SK-N-DZ (cell line): ENCODE measurements at regions not wholly inside any gene's neighbourhood (a gene's known extent, or its start where the extent isn't known, plus 50 kb on each side); places are given as distances from the start of the nearest gene placed in this dataset.

ENCODE experiments used
- DNase-seq: peaks from one replicate; pipeline ENCODE4 v3.0.0-alpha.2; 2015; ENCODE audit warnings: low spot score

DNA sequence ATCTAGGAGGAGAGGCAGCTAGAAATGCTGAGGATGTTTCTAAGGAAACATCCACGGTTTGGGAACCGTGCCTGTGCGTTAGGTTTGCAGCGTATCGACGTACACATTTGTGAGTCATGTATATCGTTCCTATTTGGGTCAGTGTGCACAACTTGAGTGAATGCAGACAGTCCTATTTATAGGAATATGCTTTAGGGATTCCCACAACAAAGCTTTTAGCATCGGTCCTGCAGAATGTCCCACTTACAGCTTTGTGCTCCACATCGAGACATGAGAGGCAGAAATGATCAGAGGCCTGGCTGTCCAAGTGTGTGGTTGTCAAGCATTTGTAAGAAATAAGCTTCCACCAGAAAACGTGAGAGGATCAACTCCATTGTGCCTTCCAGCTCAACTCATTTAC, 1282.7 kb upstream of the WWC1 start:
- no peak for DNase-seq

DNA sequence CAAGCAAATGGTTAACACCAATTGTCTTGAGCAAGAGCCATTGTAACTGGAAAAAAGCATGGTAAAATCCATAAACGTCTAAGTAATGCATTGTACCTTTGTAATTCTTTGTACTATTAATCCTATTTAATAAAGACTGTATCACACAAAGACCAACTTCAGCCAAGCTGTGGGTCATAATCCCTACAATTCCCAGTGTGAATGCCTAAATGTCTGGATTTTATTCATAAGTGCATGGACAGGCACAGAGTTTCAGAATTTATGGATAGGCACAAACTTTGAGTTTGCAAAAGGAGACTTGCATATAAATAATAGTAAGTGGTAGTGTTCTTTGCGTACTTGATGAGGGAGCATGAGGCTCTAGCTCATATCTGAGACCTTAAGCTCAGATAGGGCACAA, 1280.2 kb upstream of the WWC1 start:
- DNase-seq: no peak

DNA sequence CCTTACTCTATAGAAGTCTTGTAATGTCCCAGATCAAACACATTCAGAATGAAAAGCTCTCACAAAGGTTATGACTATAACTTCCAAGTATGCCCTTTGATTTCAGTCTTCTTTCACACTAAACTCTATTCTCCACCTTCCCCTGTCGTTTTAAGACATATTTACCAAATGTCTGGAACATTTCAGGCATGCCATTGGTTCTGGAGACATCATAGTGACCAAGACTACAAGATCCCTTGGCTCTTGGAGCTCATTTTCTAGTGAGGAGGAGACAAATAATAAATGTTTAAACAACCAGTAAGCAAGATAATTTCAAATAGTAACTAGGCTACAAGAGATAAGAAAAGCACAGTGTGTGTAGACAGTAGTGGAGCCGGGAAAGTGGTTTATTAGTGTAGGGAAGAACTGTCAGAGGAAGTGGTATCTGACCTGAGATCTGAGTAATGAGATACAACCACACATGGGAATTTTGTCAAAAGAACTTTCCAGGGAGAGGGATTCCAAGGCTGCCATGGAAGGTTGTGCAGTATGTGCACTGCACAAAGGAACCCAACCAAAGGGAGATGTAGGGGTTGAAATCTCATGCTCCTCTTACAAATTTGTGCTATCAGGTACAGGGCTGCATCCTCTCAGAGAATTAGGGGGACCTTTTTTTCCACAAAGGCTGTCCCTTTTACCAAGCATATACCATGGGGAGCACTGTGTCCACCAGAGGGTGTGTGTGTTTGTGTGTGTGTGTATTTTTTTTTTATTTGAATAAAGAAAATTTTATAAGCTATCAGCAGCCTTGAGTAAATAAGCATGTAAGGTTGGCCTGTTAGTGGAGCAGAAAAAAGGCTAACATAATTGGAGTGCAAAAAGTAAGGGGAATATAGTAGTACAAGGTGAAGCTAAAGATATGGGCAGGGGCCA, 1279.1 kb upstream of the WWC1 start:
- DNase-seq: no peak

DNA sequence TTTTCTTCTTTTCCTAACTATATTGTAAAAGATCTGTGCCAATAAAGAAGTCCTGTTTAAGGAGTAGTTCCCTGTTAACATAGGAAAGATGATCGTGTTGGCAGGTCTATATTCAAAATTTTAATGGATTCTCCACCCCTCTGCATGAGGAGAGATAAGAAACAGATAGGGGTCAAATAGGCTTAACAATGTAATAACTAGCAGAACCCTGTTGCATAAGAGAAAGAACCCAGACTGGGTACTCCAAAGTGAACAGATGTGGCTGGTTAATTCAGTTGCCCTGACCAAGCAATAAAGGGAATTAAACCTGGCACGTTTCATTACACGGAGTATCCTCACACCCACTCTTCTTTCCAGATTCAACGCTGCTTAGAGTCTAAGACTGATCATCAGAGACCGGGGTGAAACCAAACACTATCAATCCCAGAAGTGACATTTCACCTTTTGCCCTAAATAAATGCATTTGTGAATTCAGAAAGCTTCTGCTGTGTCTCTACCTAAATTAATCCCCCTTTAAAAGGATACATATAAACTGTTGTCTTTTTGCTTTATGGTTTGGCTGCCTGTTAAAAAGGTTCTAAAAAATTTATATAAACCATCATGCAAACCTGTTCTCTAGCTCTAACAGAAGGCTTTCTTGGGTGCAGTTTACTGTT, 1276.9 kb upstream of the WWC1 start:
- peak; percentile 50 for DNase-seq

DNA sequence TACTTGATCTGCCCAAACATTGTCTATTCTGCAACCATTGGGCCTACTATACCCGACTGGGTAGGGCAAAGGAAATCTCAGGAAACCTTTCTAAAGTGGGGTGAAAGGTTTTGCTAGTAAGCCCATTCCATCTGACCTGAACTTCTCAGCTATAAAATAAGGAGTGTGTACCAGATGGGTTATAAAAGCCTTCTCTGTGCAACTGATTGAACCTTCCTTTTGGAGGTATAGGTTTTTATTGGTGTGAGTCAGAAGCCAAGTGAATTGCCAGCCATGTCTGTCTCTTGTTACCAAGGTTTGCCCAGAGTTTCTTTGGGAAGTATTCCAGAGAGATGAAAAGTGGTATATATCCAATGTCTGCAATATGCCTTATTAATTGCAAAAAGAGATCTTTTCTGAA, 1271.0 kb upstream of the WWC1 start:
- DNase-seq: no peak

DNA sequence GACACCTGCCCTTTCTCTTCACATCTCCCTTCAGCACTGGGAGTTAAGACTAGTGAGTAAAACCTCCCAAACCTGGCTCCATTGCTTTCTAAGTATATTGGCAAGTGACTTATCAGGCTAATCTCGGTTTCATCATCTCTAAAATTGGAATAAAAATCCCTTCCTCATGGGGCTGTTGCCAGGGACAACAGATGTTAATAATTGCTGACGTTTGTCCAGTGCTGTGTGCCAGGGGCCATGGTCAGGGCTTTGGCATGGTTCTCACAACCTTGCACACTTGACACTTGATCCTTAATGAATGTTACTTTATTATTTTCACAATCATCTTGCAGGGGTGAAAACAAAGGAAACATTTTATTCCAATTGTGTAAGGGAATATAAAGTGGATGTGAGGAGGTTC, 1262.0 kb upstream of the WWC1 start:
- no peak for DNase-seq

DNA sequence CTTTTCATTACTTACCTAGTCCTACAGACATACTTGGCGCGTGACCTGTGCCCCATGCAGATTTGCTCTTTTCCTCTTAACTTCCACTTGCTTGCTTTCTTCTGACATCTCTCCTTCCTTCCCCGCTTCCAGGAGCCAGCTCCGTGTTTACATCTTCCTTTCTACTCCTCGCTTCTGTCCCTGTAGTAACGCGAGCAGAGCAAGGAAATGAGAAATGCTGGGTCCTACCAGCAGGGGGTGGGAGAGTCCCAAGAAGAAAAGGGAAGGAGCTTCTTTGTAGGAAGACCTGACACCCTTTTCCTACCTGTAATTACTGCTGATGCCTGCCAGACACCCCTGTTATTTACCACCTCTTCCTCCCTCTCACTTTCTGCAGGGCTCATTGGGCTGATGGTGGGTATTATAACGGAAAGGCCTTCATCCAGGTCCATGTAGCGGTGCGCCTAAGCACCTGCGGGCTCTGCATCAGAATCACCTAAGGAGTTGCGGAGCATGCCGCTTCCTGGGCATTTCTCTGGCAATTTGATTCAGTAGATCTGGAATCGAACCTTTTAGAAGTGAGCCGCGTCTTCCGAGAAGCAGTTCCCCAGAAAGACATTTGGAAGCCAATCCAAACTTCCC, 1260.8 kb upstream of the WWC1 start:
- DNase-seq: peak; percentile 42

DNA sequence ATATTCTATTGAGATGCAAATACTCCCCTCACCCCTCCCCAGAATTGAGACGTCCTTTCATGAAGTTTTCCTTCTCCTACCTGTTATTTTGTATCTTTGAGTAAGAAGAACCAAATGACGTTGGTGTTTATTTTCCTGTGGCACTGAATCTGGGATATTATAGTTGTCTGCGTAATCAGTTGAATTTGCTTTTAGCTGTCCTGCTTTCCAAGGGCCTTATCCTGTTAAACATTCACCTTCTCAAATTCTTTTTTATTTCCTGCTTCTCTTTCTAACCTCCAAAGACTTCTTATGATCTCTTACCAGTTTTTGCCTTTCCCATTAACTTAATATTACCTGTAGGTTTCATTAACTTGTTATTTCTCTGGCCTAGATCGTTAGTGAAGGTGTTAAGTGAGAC, 1254.9 kb upstream of the WWC1 start:
- DNase-seq: no peak

DNA sequence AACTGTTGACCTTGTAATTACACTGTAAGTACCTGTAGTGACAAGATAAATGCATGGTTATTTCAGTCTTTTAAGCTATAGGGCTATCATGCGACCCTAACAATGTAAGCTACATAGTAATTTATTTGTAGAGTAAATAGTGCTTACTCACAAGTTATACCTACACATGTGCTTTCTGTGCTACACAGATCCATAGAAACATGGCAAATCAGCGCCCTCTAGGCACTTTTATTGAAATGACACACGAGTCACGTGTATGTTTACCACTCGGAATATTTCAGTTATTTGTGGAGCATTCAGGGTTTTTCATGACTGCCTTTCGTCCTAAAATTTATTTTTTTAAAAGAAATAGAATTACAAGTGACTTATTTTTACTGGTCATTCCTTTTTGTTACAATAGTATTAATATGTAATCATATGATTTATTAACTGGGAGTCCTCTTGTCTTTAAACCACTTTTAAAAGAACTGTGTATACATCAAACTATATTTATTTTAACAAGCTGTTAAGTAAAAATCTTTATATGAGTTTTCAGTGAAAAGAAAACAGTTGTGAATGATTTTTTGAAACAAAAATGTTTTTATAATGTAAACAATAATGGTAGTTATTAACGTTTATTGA, 1242.3 kb upstream of the WWC1 start:
- peak; percentile 60 for DNase-seq

DNA sequence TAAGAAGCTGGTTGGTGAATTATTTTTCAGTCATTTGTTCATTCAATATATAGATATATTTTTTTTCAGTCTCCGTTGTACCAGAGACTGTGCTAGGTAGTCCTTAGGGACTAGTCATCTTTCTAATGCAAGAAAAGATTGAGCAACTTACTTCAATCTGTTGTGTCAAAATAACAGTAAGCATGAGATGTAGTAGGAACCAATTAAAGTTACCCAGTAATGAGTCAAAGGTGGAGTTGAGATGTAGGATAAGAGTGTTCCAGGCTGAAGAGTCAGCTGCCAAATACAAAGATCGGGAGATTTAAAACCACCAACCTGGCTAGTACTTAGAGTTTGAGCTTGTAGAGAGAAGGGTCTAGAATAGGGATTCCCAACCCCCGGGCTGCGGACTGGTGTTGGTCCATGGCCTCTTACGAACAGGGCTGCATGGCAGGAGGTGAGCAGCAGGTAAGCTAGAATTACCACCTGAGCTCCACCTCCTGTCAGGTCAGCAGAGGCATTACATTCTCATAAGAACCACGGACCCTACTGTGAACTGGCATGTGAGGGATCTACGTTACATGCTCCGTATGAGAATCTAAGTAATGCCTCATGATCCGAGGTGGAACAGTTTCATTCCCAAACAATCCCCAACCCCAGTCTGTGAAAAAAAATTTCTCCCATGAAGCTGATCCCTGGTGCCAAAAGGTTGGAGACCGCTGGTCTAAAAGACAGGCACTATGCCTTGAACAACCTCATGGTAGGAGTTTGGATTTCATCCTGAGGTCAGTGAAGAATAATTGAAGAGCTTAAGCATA, 1241.5 kb upstream of the WWC1 start:
- no peak for DNase-seq

DNA sequence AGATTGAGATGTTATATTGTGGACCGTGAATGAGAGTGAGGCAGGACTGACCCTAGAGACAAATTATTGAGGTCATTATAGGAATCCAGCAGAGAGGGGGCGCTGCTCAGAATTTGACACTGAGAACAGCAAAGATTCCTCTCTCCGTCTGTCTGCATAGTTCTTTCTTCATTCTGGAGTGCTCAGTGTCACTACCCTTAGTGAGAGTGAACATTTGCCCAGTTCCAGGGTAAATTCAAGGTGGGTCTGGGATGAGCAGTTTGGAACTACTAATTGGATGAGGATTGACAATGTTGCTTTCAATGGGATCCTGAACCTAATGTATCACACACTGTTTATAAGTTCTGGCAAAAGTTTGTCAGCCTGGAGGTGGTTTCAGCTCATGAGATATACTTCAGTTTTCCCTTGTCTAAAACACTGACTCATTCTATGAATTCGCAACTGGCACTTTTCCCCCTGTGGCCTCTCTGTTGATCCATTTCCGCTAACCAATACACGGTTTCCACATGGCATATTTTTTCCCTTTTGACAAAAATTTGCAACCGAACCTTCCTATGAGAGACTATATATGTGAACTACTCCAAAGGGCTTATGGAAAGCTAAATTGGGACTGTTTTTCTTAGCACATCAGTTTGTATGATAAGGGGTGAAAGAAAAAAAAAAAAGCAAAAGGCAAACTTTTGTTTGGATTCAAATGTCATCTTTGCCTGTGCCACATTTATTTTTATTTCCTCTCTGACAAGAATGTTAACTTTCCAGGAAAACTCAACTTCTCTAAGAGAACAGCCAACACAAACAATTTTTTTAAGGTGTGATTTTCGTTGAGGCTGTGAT, 1240.7 kb upstream of the WWC1 start:
- DNase-seq: no peak

- DNase-seq: no peak
Observed at GRCh38 chr5:167051402-167051768, 1240.1 kb upstream of the WWC1 start.

DNA sequence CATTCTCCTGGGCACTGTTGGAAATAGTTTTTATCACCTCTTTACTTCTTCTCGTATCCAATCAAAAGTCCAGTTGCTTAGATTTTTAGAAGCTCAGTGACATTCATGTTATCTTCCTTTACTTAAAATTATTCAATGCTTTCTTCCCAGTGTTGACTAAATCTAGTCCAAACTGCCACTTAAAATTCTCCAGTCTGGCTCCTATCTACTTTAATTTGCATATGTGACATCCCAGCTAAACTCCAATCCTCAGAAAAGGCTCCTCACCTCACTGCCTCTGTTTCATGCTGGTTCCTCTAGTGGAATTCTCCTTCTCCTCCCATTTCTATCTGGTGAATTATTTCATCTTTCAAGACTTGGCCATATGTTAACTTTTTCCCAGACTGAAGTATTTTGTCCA, 1238.7 kb upstream of the WWC1 start:
- no peak for DNase-seq

GRCh38 chr5:167057665-167058064, 1233.8 kb upstream of the WWC1 start:
- DNase-seq: no peak

DNA sequence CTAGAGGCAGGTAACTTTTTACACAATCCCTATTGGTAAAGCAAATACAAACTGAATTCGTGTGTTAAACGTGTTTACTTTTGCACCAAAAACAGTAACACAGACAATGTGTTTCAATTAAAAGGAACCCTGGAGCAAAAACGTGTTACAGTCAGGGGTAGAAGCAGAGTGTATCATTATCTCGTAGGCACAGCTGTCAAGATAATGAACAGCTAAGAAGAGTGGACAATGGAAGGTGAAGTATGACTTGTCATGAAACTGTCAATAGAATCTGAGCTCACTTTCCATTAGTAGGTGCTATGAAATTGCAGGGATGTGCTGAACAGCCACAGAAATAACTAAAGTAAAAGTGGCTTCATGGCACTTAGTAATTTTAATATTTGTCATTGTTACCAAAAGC, 1229.8 kb upstream of the WWC1 start:
- no peak for DNase-seq

GRCh38 chr5:167063116-167063515, 1228.3 kb upstream of the WWC1 start:
- DNase-seq: no peak

DNA sequence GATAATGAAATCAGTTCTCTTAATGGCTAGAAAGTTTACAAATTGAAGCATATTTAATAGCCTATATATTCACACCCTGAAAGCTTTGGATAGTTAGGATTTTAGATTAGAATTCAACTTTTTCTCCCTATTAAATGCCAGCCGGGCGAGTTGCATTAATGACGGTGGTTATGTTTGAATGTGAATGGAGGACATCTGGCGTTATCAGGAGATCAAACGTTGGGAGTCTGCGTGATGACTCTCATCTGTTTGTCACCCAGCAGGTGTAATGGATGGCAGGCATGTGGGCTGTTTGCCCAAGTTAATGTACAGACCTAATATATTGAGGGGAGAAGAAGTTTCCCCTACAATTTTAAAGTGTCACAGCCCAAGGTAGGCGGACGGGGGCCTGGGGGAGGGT, 1227.7 kb upstream of the WWC1 start:
- peak; percentile 27 for DNase-seq

DNA sequence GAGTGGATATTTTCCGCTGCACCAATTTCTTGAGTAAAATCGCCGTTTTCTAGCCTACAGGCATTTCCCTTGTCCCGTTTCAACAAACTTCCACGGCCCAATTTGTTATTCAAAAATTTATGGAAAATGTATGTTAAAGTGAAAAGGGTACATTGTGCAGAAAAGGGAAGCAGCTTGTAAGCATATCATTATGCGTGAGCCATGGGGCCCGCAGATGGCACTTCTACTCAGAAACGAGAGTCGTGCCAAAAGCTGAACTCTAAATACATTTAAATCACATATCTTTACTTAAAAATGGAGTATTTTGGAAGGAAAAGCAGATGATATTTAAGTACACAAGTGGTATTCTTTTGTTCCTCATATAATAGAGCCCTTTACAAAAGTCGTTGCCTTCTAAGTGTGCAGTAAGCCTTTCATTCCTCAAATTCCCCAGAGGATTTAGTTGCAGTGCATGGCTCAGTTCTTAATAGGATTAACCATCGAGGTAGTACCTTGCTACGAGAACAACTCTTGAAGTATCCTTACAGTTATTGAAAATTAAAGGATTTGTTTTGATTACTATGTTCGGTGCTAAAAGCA, 1227.2 kb upstream of the WWC1 start:
- DNase-seq: peak; percentile 23

GRCh38 chr5:167065794-167066193, 1225.7 kb upstream of the WWC1 start:
- DNase-seq: no peak

DNA sequence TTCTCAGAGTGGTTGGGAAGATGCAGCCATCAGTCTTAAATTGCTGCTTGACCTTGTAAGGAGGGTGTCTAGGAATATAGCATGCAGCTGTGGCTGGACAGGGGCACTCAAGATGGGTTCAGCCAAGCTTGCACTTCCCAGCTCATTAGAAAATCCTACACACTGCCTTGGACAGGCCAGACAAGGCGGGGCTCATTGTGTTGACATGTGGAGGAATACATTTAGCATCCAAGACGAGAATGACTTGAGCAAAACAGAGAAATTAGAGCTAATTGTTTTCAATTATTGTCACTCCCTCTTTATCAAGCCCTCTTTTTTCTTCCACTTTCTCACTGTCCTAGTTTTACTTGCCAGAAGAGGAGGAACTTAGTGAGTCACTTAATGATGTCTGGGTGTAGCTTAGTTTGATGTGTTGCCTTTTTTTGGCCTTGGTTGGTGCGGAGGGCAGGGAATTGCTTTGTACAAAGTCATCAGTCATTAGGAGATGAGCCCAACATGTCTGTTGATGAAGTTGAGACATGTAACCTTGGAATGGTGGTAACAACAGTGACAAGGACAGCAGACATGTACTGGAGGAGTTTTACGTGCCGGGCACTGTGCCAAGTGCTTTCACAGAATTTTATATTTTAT, 1219.3 kb upstream of the WWC1 start:
- DNase-seq: no peak
